MCF 10A (cell line): ENCODE measurements at regions not wholly inside any gene's neighbourhood (a gene's known extent, or its start where the extent isn't known, plus 50 kb on each side); places are given as distances from the start of the nearest gene placed in this dataset.

Experiments used
- BruUV-seq: library from RNA; stranded (reverse); fragments of 400-500 nt; replicated peaks from 2 replicates; lab custom pipeline; 2021; lab: Mats Ljungman, UMichigan
- CTCF ChIA-PET: fragments of 300-600 bp; sonication (Branson Sonifier 250); formaldehyde crosslinking; extraction: SDS; loops from one replicate; lab custom pipeline; 2021; ENCODE audit warnings: antibody characterized with exemption, inconsistent platforms; lab: Yijun Ruan, JAX
- POLR2A ChIA-PET: fragments of 300-600, 350-650 bp; sonication (Branson Sonifier 250); formaldehyde crosslinking; extraction: SDS; loops from one replicate; lab custom pipeline; 2020; ENCODE audit warnings: antibody characterized with exemption, inconsistent platforms; lab: Yijun Ruan, JAX
- DNase-seq: peaks from one replicate; pipeline ENCODE4 v3.0.0-alpha.2; 2018; ENCODE audit not compliant: unreplicated experiment
- H3K27ac Mint-ChIP-seq: one replicate; pipeline ENCODE4 v1.8.0; 2022; ENCODE audit warnings: mild to moderate bottlenecking, low read depth, mixed read lengths; ENCODE audit not compliant: unreplicated experiment
- H3K27me3 Mint-ChIP-seq: one replicate; pipeline ENCODE4 v1.8.0; 2022; ENCODE audit warnings: mixed read lengths; ENCODE audit not compliant: insufficient read depth, unreplicated experiment
- H3K36me3 Mint-ChIP-seq: one replicate; pipeline ENCODE4 v1.8.0; 2022; ENCODE audit warnings: mild to moderate bottlenecking, moderate library complexity, mixed read lengths; ENCODE audit not compliant: insufficient read depth, unreplicated experiment
- H3K4me1 Mint-ChIP-seq: one replicate; pipeline ENCODE4 v1.8.0; 2022; ENCODE audit warnings: mixed read lengths; ENCODE audit not compliant: insufficient read depth, unreplicated experiment
- H3K4me3 Mint-ChIP-seq: one replicate; pipeline ENCODE4 v1.8.0; 2022; ENCODE audit warnings: mild to moderate bottlenecking, moderate library complexity, mixed read lengths; ENCODE audit not compliant: unreplicated experiment
- H3K9me3 Mint-ChIP-seq: one replicate; pipeline ENCODE4 v1.8.0; 2022; ENCODE audit warnings: mixed read lengths; ENCODE audit not compliant: unreplicated experiment
- CTCF ChIP-seq: fragments of 200-600 bp; IDR thresholded peaks from one replicate; pipeline ENCODE4 v1.8.0; 2022; ENCODE audit warnings: antibody characterized with exemption, mild to moderate bottlenecking; ENCODE audit not compliant: unreplicated experiment
- intact Hi-C: fragments of 100-400 bp; cut with micrococcal nuclease; formaldehyde crosslinking; loops from 2 replicates; pipeline ENCODE4 v1.14.1; 2022

GRCh38 chr1:101100674-101101073 is 75.1 kb upstream of the DPH5 start:
- CTCF ChIA-PET = no interaction called here
- H3K27me3 Mint-ChIP-seq = no peaks in the 10 kb centered on the region
- no peak overlapping the region for H3K4me3 Mint-ChIP-seq
- H3K36me3 Mint-ChIP-seq = no peaks in the 10 kb centered on the region
- POLR2A ChIA-PET = no interaction called here
- intact Hi-C loops = no loop called here
- BruUV-seq = no TSS peak
- no peaks in the 10 kb centered on the region for H3K9me3 Mint-ChIP-seq
- peaks cover 6% of the 10 kb centered on the region for H3K4me1 Mint-ChIP-seq
- TF ChIP-seq CTCF = no peak
- no peak for DNase-seq
- no peak overlapping the region for H3K27ac Mint-ChIP-seq

DNA sequence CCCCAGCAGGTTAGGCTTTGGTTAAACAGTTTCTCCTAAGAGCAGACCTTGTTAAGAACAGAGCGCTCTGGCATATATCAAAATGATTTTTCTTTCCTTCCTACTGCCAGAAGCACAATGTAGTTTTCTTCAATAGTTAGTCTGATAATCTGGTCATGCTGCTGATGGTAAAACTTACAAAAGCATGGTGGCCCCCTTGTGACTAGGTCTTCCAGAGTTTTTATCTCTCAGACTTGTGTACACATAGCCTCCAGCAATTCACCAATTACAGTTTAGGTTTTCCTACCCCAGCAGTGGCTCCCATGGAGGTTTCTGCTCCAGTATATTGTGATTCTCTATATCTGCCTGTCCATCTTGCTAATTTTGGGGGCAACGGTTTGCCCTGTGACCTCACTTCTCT is 73.3 kb upstream of the DPH5 start:
- Mint-ChIP-seq H3K4me1 (peaks cover 6% of the 10 kb centered on the region), H3K9me3 (no peaks in the 10 kb centered on the region), H3K27me3 (no peaks in the 10 kb centered on the region), H3K4me3 (no peak overlapping the region), H3K27ac (no peak overlapping the region), H3K36me3 (no peaks in the 10 kb centered on the region)
- DNase-seq = no peak
- ChIA-PET POLR2A (no interaction called here), CTCF (interaction anchor here (0.6 to 0.9 kb wide), 3 partner anchors 140 to 383 kb away, joined by 3 to 4 read pairs (median 3); no protein-coding TSS in a partner anchor)
- intact Hi-C loops = no loop called here
- TF ChIP-seq CTCF = no peak
- no TSS peak for BruUV-seq

GRCh38 chr1:101098327-101098726 is 72.7 kb upstream of the DPH5 start:
- CTCF ChIA-PET = interaction anchor here (0.6 kb wide), 1 partner anchor 198 kb away, joined by 3 read pairs; no protein-coding TSS in a partner anchor
- Mint-ChIP-seq H3K27ac (no peak overlapping the region), H3K36me3 (no peaks in the 10 kb centered on the region), H3K4me3 (no peak overlapping the region), H3K27me3 (no peaks in the 10 kb centered on the region), H3K9me3 (no peaks in the 10 kb centered on the region), H3K4me1 (peaks cover 6% of the 10 kb centered on the region)
- intact Hi-C loops = no loop called here
- DNase-seq = no peak
- BruUV-seq = no TSS peak
- TF ChIP-seq CTCF = no peak
- POLR2A ChIA-PET = no interaction called here

- no peaks in the 10 kb centered on the region for H3K36me3 Mint-ChIP-seq
- TF ChIP-seq CTCF = no peak
- BruUV-seq = no TSS peak
- no peaks in the 10 kb centered on the region for H3K4me1 Mint-ChIP-seq
- no peak for DNase-seq
- intact Hi-C loops = no loop called here
- no peaks in the 10 kb centered on the region for H3K27me3 Mint-ChIP-seq
- ChIA-PET POLR2A (interaction anchor here (1.4 kb wide), 1 partner anchor 14 kb away, joined by 5 read pairs; no protein-coding TSS in a partner anchor), CTCF (interaction anchor here (1.0 kb wide), 1 partner anchor 149 kb away, joined by 3 read pairs; no protein-coding TSS in a partner anchor)
- H3K9me3 Mint-ChIP-seq = no peaks in the 10 kb centered on the region
- no peak overlapping the region for H3K4me3 Mint-ChIP-seq
- no peak overlapping the region for H3K27ac Mint-ChIP-seq
Measured at GRCh38 chr1:101089613-101090338, 64.2 kb upstream of the DPH5 start.
